ENCODE measurements at regions not wholly inside any gene's neighbourhood (a gene's known extent, or its start where the extent isn't known, plus 50 kb on each side); places are given as distances from the start of the nearest gene placed in this dataset.

DNA sequence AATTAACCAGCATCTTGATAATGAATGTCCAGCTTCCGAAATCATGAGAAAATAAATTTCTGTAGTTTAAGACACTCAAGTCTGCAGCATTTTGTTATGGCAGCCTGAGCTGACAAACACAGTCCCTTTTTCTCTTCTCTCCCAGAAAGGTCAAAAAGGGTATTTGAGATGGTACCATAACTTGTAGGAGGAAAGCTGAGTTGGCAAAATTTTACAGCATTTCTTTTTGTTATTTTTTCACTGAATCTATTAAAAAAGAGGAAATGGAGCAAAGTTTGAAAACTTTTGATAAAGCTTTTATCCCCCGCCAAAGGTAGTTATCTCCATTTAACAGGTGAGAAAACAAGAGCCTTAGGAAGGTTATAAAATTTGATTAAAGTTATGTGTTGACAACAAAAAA is 367.6 kb upstream of the TECRL start:
- ChIA-PET CTCF (no interaction called here), POLR2A (no interaction called here), RAD21 (ENCODE audit: low non-redundant PET in 1 of 2, low total read pairs in 2 of 2, uncharacterized antibody in 2 of 2, unreplicated experiment in 2 of 2) (no interaction called here)
- Histone ChIP-seq H3K36me3 (ENCODE audit: control insufficient read depth in 1 of 2, insufficient read depth in 2 of 2, low read length in 2 of 2) (no peaks in the 10 kb centered on the region), H3K4me3 (replicated peaks in 1 of 2; ENCODE audit: low read depth in 1 of 2, low read length in 2 of 2) (no peak overlapping the region), H4K20me1 (ENCODE audit: insufficient read depth) (no peaks in the 10 kb centered on the region), H3K79me2 (ENCODE audit: insufficient read depth, low read length) (no peaks in the 10 kb centered on the region), H3K27me3 (ENCODE audit: insufficient read depth, low read length) (no peaks in the 10 kb centered on the region), H3K9me2 (ENCODE audit: insufficient read depth) (no peaks in the 10 kb centered on the region), H3K4me2 (ENCODE audit: low read length) (no peak overlapping the region), H3K9me3 (ENCODE audit: control insufficient read depth in 1 of 2, insufficient read depth in 1 of 2, low read depth in 1 of 2, low read length in 2 of 2) (peaks cover 5 to 23% of the 10 kb centered on the region in 2 experiments; a peak in 3 of 4 replicates), H3K27ac (ENCODE audit: low read depth, low read length) (no peak overlapping the region), H3K4me1 (ENCODE audit: control insufficient read depth in 1 of 2, insufficient read depth in 2 of 2, low read length in 2 of 2) (no peaks in the 10 kb centered on the region), H2AFZ (ENCODE audit: low read depth, low read length, poor library complexity, severe bottlenecking) (no peak overlapping the region), H3K9ac (ENCODE audit: low read length) (no peak overlapping the region)
- no peak for TF ChIP-seq POLR2A (IDR thresholded peaks at IDR 0.05; ENCODE audit: borderline replicate concordance, extremely low read depth, insufficient read depth, insufficient read length)
- TF ChIP-seq RAD21 (IDR thresholded peaks at IDR 0.05; ENCODE audit: low read depth): no peak
- TF ChIP-seq, protein P1, sequence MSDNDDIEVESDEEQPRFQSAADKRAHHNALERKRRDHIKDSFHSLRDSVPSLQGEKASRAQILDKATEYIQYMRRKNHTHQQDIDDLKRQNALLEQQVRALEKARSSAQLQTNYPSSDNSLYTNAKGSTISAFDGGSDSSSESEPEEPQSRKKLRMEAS (IDR thresholded peaks at IDR 0.05): no peak
- no peak for TF ChIP-seq ZNF274 (IDR thresholded peaks at IDR 0.05; ENCODE audit: low read depth, low read length)
- TF ChIP-seq YY1 (IDR thresholded peaks at IDR 0.05; ENCODE audit: extremely low read depth, insufficient replicate concordance, low read depth, low read length): no peak
- ATAC-seq (no peak), DNase-seq (ENCODE audit: low read depth, low spot score) (no peak)
- no TSS peak for BruUV-seq (replicated peaks)
- intact Hi-C loops (cut with micrococcal nuclease): no loop called here

DNA sequence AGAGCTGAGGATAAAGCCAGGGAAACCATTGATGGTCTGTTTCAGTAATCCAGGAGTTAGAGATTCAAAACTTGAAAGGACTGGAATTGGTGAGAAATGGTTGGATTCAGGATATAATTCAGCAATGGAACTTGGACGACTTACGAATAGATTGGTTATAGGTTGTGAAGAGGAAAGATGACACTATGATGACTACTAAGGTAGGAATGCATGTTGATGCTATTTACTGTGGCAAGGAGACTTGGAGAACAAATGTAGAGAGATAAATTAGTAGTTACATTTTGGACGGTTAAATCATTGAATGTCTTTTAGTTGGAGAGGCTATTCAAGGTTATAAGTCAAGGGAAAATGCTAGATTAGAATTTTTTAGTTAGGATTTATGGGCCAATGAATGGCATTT is 365.4 kb upstream of the TECRL start:
- Histone ChIP-seq H3K36me3 (ENCODE audit: control insufficient read depth in 1 of 2, insufficient read depth in 2 of 2, low read length in 2 of 2) (no peaks in the 10 kb centered on the region), H3K79me2 (ENCODE audit: insufficient read depth, low read length) (no peaks in the 10 kb centered on the region), H3K9me3 (ENCODE audit: control insufficient read depth in 1 of 2, insufficient read depth in 1 of 2, low read depth in 1 of 2, low read length in 2 of 2) (peaks cover 5 to 16% of the 10 kb centered on the region in 2 experiments; a peak in 3 of 4 replicates), H3K4me3 (replicated peaks in 1 of 2; ENCODE audit: low read depth in 1 of 2, low read length in 2 of 2) (no peak overlapping the region), H3K9ac (ENCODE audit: low read length) (no peak overlapping the region), H3K4me1 (ENCODE audit: control insufficient read depth in 1 of 2, insufficient read depth in 2 of 2, low read length in 2 of 2) (no peaks in the 10 kb centered on the region), H2AFZ (ENCODE audit: low read depth, low read length, poor library complexity, severe bottlenecking) (no peak overlapping the region), H3K4me2 (ENCODE audit: low read length) (no peak overlapping the region), H3K27me3 (ENCODE audit: insufficient read depth, low read length) (no peaks in the 10 kb centered on the region), H3K27ac (ENCODE audit: low read depth, low read length) (no peak overlapping the region), H3K9me2 (ENCODE audit: insufficient read depth) (no peaks in the 10 kb centered on the region), H4K20me1 (ENCODE audit: insufficient read depth) (no peaks in the 10 kb centered on the region)
- ATAC-seq: no peak
- POLR2A ChIA-PET: no interaction called here
- no peak for DNase-seq (ENCODE audit: low read depth, low spot score)
- intact Hi-C loops (cut with micrococcal nuclease): no loop called here
- CTCF ChIA-PET: no interaction called here
- RAD21 ChIA-PET (ENCODE audit: low non-redundant PET in 1 of 2, low total read pairs in 2 of 2, uncharacterized antibody in 2 of 2, unreplicated experiment in 2 of 2): no interaction called here
- BruUV-seq (replicated peaks): no TSS peak
- TF ChIP-seq, protein P1 (IDR thresholded peaks at IDR 0.05): no peak
- TF ChIP-seq CBX3 (IDR thresholded peaks at IDR 0.05; ENCODE audit: low read depth) (no peak), EZH2phosphoT487 (IDR thresholded peaks at IDR 0.05; ENCODE audit: borderline replicate concordance) (no peak), RAD21 (IDR thresholded peaks at IDR 0.05; ENCODE audit: low read depth) (no peak), ELF1 (IDR thresholded peaks at IDR 0.05; ENCODE audit: borderline replicate concordance, low read depth) (no peak), CEBPB (IDR thresholded peaks at IDR 0.05; ENCODE audit: low read depth) (no peak), YY1 (IDR thresholded peaks at IDR 0.05; ENCODE audit: extremely low read depth, insufficient replicate concordance, low read depth, low read length) (no peak), EZH2 (IDR thresholded peaks at IDR 0.05) (no peak), SRF (IDR thresholded peaks at IDR 0.05; ENCODE audit: low read depth) (no peak), EGR1 (IDR thresholded peaks at IDR 0.05; ENCODE audit: low read depth) (no peak), SP1 (IDR thresholded peaks at IDR 0.05; ENCODE audit: low read depth) (no peak), ZNF274 (IDR thresholded peaks at IDR 0.05; ENCODE audit: low read depth, low read length) (no peak), TCF7L2 (IDR thresholded peaks at IDR 0.05; ENCODE audit: borderline replicate concordance, extremely low read depth, insufficient read depth, insufficient read length) (no peak), SIN3A (IDR thresholded peaks at IDR 0.05; ENCODE audit: low read depth) (no peak)
- TF ChIP-seq, protein P2, sequence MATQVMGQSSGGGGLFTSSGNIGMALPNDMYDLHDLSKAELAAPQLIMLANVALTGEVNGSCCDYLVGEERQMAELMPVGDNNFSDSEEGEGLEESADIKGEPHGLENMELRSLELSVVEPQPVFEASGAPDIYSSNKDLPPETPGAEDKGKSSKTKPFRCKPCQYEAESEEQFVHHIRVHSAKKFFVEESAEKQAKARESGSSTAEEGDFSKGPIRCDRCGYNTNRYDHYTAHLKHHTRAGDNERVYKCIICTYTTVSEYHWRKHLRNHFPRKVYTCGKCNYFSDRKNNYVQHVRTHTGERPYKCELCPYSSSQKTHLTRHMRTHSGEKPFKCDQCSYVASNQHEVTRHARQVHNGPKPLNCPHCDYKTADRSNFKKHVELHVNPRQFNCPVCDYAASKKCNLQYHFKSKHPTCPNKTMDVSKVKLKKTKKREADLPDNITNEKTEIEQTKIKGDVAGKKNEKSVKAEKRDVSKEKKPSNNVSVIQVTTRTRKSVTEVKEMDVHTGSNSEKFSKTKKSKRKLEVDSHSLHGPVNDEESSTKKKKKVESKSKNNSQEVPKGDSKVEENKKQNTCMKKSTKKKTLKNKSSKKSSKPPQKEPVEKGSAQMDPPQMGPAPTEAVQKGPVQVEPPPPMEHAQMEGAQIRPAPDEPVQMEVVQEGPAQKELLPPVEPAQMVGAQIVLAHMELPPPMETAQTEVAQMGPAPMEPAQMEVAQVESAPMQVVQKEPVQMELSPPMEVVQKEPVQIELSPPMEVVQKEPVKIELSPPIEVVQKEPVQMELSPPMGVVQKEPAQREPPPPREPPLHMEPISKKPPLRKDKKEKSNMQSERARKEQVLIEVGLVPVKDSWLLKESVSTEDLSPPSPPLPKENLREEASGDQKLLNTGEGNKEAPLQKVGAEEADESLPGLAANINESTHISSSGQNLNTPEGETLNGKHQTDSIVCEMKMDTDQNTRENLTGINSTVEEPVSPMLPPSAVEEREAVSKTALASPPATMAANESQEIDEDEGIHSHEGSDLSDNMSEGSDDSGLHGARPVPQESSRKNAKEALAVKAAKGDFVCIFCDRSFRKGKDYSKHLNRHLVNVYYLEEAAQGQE (IDR thresholded peaks at IDR 0.05; ENCODE audit: low read depth): no peak
- TF ChIP-seq, protein P3, sequence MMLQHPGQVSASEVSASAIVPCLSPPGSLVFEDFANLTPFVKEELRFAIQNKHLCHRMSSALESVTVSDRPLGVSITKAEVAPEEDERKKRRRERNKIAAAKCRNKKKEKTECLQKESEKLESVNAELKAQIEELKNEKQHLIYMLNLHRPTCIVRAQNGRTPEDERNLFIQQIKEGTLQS (IDR thresholded peaks at IDR 0.05): no peak

All from HCT116 (cell line).